Astrocyte (in vitro differentiated cells and primary cell): ENCODE measurements at regions not wholly inside any gene's neighbourhood (a gene's known extent, or its start where the extent isn't known, plus 50 kb on each side); places are given as distances from the start of the nearest gene placed in this dataset.

Experiments used
- DNase-seq: peaks from one replicate; pipeline ENCODE4 v3.0.0-alpha.2; 2010; ENCODE audit warnings: low read depth
- FAIRE-seq: peaks from 2 replicates; lab custom pipeline; 2011; peaks lifted over from hg19 to GRCh38; lab: Jason Lieb, UNC
- H2AFZ ChIP-seq: 2 replicates; pipeline ENCODE4 v1.6.0; 2012; ENCODE audit warnings: low read depth, low read length, inconsistent platforms
- H3K27ac ChIP-seq: 2 replicates; pipeline ENCODE4 v1.5.1; 2011; ENCODE audit warnings: low read depth, low read length, inconsistent platforms
- H3K27me3 ChIP-seq: 2 replicates; pipeline ENCODE4 v1.6.0; 2011; ENCODE audit warnings: low read length, inconsistent platforms; ENCODE audit not compliant: insufficient read depth
- H3K36me3 ChIP-seq: 2 replicates; pipeline ENCODE4 v1.5.1; 2011; ENCODE audit warnings: low read length, inconsistent platforms; ENCODE audit not compliant: insufficient read depth
- H3K4me1 ChIP-seq: 2 replicates; pipeline ENCODE4 v1.5.1; 2011; ENCODE audit warnings: low read length, inconsistent platforms; ENCODE audit not compliant: insufficient read depth
- H3K4me2 ChIP-seq: 2 replicates; pipeline ENCODE4 v1.6.0; 2012; ENCODE audit warnings: low read length, inconsistent platforms
- H3K4me3 ChIP-seq: 2 replicates; pipeline ENCODE4 v1.5.1; 2011; ENCODE audit warnings: low read depth, mild to moderate bottlenecking, low read length, inconsistent platforms; ENCODE audit not compliant: insufficient read depth
- H3K79me2 ChIP-seq: 2 replicates; pipeline ENCODE4 v1.6.0; 2012; ENCODE audit warnings: mild to moderate bottlenecking, low read length, inconsistent platforms; ENCODE audit not compliant: insufficient read depth
- H3K9ac ChIP-seq: 2 replicates; pipeline ENCODE4 v1.6.0; 2012; ENCODE audit warnings: mild to moderate bottlenecking, low read length, inconsistent platforms
- H3K9me3 ChIP-seq: 2 replicates; pipeline ENCODE4 v1.5.1; 2012; ENCODE audit warnings: low read depth, mild to moderate bottlenecking, low read length, inconsistent platforms; ENCODE audit not compliant: insufficient read depth
- H4K20me1 ChIP-seq: 2 replicates; pipeline ENCODE4 v1.6.0; 2012; ENCODE audit warnings: low read length, inconsistent platforms; ENCODE audit not compliant: insufficient read depth
- H3K27ac Mint-ChIP-seq: one replicate; pipeline ENCODE4 v1.8.0; 2021; ENCODE audit warnings: mild to moderate bottlenecking, mixed read lengths; ENCODE audit not compliant: unreplicated experiment
- H3K27me3 Mint-ChIP-seq: one replicate; pipeline ENCODE4 v1.8.0; 2021; ENCODE audit warnings: low read depth, mixed read lengths; ENCODE audit not compliant: unreplicated experiment
- H3K36me3 Mint-ChIP-seq: one replicate; pipeline ENCODE4 v1.8.0; 2021; ENCODE audit warnings: low read depth, mixed read lengths; ENCODE audit not compliant: unreplicated experiment
- H3K4me1 Mint-ChIP-seq: one replicate; pipeline ENCODE4 v1.8.0; 2021; ENCODE audit warnings: low read depth, mixed read lengths; ENCODE audit not compliant: unreplicated experiment
- H3K4me3 Mint-ChIP-seq: one replicate; pipeline ENCODE4 v1.8.0; 2021; ENCODE audit warnings: mild to moderate bottlenecking, moderate library complexity, mixed read lengths; ENCODE audit not compliant: unreplicated experiment
- H3K9me3 Mint-ChIP-seq: one replicate; pipeline ENCODE4 v1.8.0; 2021; ENCODE audit warnings: mild to moderate bottlenecking, mixed read lengths; ENCODE audit not compliant: unreplicated experiment
- CTCF ChIP-seq: IDR thresholded peaks from 2 replicates; pipeline ENCODE4 v1.5.1; 2011; ENCODE audit warnings: low read depth, mild to moderate bottlenecking, inconsistent platforms, low read length, moderate library complexity; ENCODE audit not compliant: insufficient read depth
- EZH2 ChIP-seq: IDR thresholded peaks from 2 replicates; pipeline ENCODE4 v1.6.1; 2012; ENCODE audit warnings: mild to moderate bottlenecking, low read length, inconsistent platforms; ENCODE audit not compliant: insufficient read depth

- H3K4me3 Mint-ChIP-seq: no peak overlapping the region
- H3K36me3 Mint-ChIP-seq: no peaks in the 10 kb centered on the region
- H3K4me1 ChIP-seq: no peaks in the 10 kb centered on the region
- H3K9me3 ChIP-seq: no peaks in the 10 kb centered on the region
- H3K27me3 Mint-ChIP-seq: no peaks in the 10 kb centered on the region
- FAIRE-seq (no peak), DNase-seq (no peak)
- no peaks in the 10 kb centered on the region for H3K9me3 Mint-ChIP-seq
- H4K20me1 ChIP-seq: no peaks in the 10 kb centered on the region
- TF ChIP-seq EZH2: no peak
- H3K36me3 ChIP-seq: no peaks in the 10 kb centered on the region
- no peak overlapping the region for H3K27ac Mint-ChIP-seq
- H3K9ac ChIP-seq: no peak overlapping the region
- H2AFZ ChIP-seq: peak overlapping the region; percentile 52
- H3K79me2 ChIP-seq: no peaks in the 10 kb centered on the region
- H3K4me3 ChIP-seq: no peak overlapping the region
- no peaks in the 10 kb centered on the region for H3K27me3 ChIP-seq
- no peak overlapping the region for H3K4me2 ChIP-seq
- no peaks in the 10 kb centered on the region for H3K4me1 Mint-ChIP-seq
- H3K27ac ChIP-seq: no peak overlapping the region
These were observed 785.7 kb downstream of the ADGRL2 start for GRCh38 chr1:82586473-82586872.

- no peak overlapping the region for H3K4me2 ChIP-seq
- H3K27me3 Mint-ChIP-seq: no peaks in the 10 kb centered on the region
- FAIRE-seq: no peak
- H3K4me3 Mint-ChIP-seq: no peak overlapping the region
- no peaks in the 10 kb centered on the region for H3K4me1 ChIP-seq
- H3K36me3 ChIP-seq: no peaks in the 10 kb centered on the region
- H2AFZ ChIP-seq: no peak overlapping the region
- no peaks in the 10 kb centered on the region for H4K20me1 ChIP-seq
- H3K4me1 Mint-ChIP-seq: no peaks in the 10 kb centered on the region
- no peaks in the 10 kb centered on the region for H3K36me3 Mint-ChIP-seq
- no peaks in the 10 kb centered on the region for H3K9me3 Mint-ChIP-seq
- no peaks in the 10 kb centered on the region for H3K27me3 ChIP-seq
- DNase-seq: no peak
- no peaks in the 10 kb centered on the region for H3K9me3 ChIP-seq
- H3K9ac ChIP-seq: no peak overlapping the region
- no peak for TF ChIP-seq CTCF
- TF ChIP-seq EZH2: no peak
- no peaks in the 10 kb centered on the region for H3K79me2 ChIP-seq
- H3K27ac ChIP-seq: no peak overlapping the region
- no peak overlapping the region for H3K27ac Mint-ChIP-seq
- no peak overlapping the region for H3K4me3 ChIP-seq
These were observed 781.6 kb downstream of the ADGRL2 start for GRCh38 chr1:82582347-82582746.

- Histone ChIP-seq H3K9ac (no peak overlapping the region), H2AFZ (no peak overlapping the region), H3K27ac (no peak overlapping the region), H3K4me3 (no peak overlapping the region), H3K4me1 (no peaks in the 10 kb centered on the region), H4K20me1 (no peaks in the 10 kb centered on the region), H3K36me3 (no peaks in the 10 kb centered on the region), H3K9me3 (no peaks in the 10 kb centered on the region), H3K27me3 (no peaks in the 10 kb centered on the region), H3K4me2 (no peak overlapping the region), H3K79me2 (no peaks in the 10 kb centered on the region)
- Mint-ChIP-seq H3K9me3 (no peaks in the 10 kb centered on the region), H3K27ac (no peak overlapping the region), H3K4me3 (no peak overlapping the region), H3K36me3 (no peaks in the 10 kb centered on the region), H3K27me3 (no peaks in the 10 kb centered on the region), H3K4me1 (no peaks in the 10 kb centered on the region)
- DNase-seq (no peak), FAIRE-seq (no peak)
- TF ChIP-seq CTCF (no peak), EZH2 (no peak)
These were observed 777.5 kb downstream of the ADGRL2 start for GRCh38 chr1:82578086-82578726.
